Neural progenitor cell (in vitro differentiated cells): ENCODE measurements at regions not wholly inside any gene's neighbourhood (a gene's known extent, or its start where the extent isn't known, plus 50 kb on each side); places are given as distances from the start of the nearest gene placed in this dataset.
A peak's percentile ranks its signal among the peaks of the same experiment; 100 is the strongest.
"Not testable (repeated sequence)": the region's sequence is repeated elsewhere in the genome, so short reads cannot be mapped to it uniquely, and the experiment has no call there.

ENCODE experiments used
- DNase-seq: peaks from one replicate; pipeline ENCODE4 v3.0.0-alpha.2; 2016; ENCODE audit warnings: low spot score
- H2AFZ ChIP-seq: fragments of 200-600 bp; sonication (generic); replicated peaks from 2 replicates; pipeline ENCODE4 v1.6.1; 2016; ENCODE audit warnings: antibody characterized with exemption
- H3F3A ChIP-seq: fragments of 200-600 bp; sonication (generic); 2 replicates; pipeline ENCODE4 v1.6.1; 2016; ENCODE audit warnings: antibody characterized with exemption, low read depth
- H3K27ac ChIP-seq: fragments of 200-600 bp; sonication (generic); 2 replicates; pipeline ENCODE4 v1.5.1; 2016; ENCODE audit warnings: mild to moderate bottlenecking
- H3K27me3 ChIP-seq: fragments of 200-600 bp; sonication (generic); 2 replicates; pipeline ENCODE4 v1.6.1; 2016; ENCODE audit warnings: mild to moderate bottlenecking, moderate library complexity
- H3K36me3 ChIP-seq: fragments of 200-600 bp; sonication (generic); 2 replicates; pipeline ENCODE4 v1.5.1; 2016
- H3K4me1 ChIP-seq: fragments of 200-600 bp; sonication (generic); 2 replicates; pipeline ENCODE4 v1.6.1; 2016; ENCODE audit warnings: mixed run types
- H3K4me2 ChIP-seq: fragments of 200-600 bp; sonication (generic); 2 replicates; pipeline ENCODE4 v1.6.1; 2016
- H3K4me3 ChIP-seq: fragments of 200-600 bp; sonication (generic); 2 replicates; pipeline ENCODE4 v1.5.1; 2016
- H3K79me2 ChIP-seq: fragments of 200-600 bp; sonication (generic); 2 replicates; pipeline ENCODE4 v1.6.1; 2016; ENCODE audit warnings: low read depth
- H3K9ac ChIP-seq: fragments of 200-600 bp; sonication (generic); 2 replicates; pipeline ENCODE4 v1.6.1; 2016
- H3K9me3 ChIP-seq: fragments of 200-600 bp; sonication (generic); 2 replicates; pipeline ENCODE4 v1.5.1; 2016; ENCODE audit warnings: low read depth
- H4K20me1 ChIP-seq: fragments of 200-600 bp; sonication (generic); 2 replicates; pipeline ENCODE4 v1.6.1; 2016; ENCODE audit warnings: low read depth
- H3K27ac Mint-ChIP-seq: 3 replicates; pipeline ENCODE4 v1.8.0; 2021; ENCODE audit warnings: mixed read lengths
- H3K27me3 Mint-ChIP-seq: 2 replicates; pipeline ENCODE4 v1.8.0; 2022; ENCODE audit warnings: low read depth, mild to moderate bottlenecking, inconsistent platforms, moderate library complexity, mixed read lengths; ENCODE audit not compliant: insufficient read depth
- H3K36me3 Mint-ChIP-seq: 3 replicates; pipeline ENCODE4 v1.8.0; 2021; ENCODE audit warnings: mixed read lengths
- H3K4me1 Mint-ChIP-seq: 3 replicates; pipeline ENCODE4 v1.8.0; 2021; ENCODE audit warnings: mixed read lengths
- H3K4me3 Mint-ChIP-seq: 3 replicates; pipeline ENCODE4 v1.8.0; 2021; ENCODE audit warnings: mild to moderate bottlenecking, moderate library complexity, mixed read lengths
- H3K9me3 Mint-ChIP-seq: 3 replicates; pipeline ENCODE4 v1.8.0; 2020; ENCODE audit warnings: mixed read lengths
- EZH2 ChIP-seq: fragments of 200-600 bp; sonication (generic); IDR thresholded peaks from 2 replicates; pipeline ENCODE4 v1.6.1; 2017; ENCODE audit warnings: antibody characterized with exemption, mild to moderate bottlenecking, moderate library complexity
- EZH2phosphoT487 ChIP-seq: fragments of 200-600 bp; sonication (generic); IDR thresholded peaks from 2 replicates; pipeline ENCODE4 v1.6.1; 2017; ENCODE audit warnings: antibody characterized with exemption
- TF ChIP-seq, protein P1 (sequence below): fragments of 200-600 bp; sonication (generic); IDR thresholded peaks from 2 replicates; pipeline ENCODE4 v1.5.1; 2017; ENCODE audit warnings: antibody characterized with exemption, mild to moderate bottlenecking

DNA sequence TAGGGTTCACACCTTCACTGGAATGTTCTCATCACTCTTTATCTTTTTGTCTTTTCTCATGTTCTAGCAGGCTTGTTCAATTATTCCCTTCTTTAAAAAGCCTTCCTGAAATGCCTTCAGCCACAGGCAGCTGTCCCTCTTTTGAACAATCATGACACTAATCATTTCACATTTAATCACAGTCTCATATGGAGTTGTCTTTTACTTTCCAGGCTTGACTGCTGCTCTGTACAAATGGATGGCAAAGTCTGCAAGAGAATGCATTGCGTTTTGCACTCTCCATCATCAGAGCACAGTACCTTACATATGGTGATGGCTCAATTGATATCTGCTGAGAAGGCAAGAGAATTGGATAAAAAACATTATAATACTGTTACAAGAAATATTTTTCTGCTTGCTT is 529.8 kb downstream of the DIPK2A start:
- Histone ChIP-seq H3F3A (peaks cover 20% of the 10 kb centered on the region), H3K4me2 (peak overlapping the region; percentile 64), H3K27me3 (no peaks in the 10 kb centered on the region), H3K4me3 (no peak overlapping the region), H3K4me1 (peaks cover 30% of the 10 kb centered on the region), H3K79me2 (no peaks in the 10 kb centered on the region), H3K9ac (no peak overlapping the region), H4K20me1 (no peaks in the 10 kb centered on the region), H3K36me3 (no peaks in the 10 kb centered on the region), H3K27ac (peak overlapping the region; percentile 71), H2AFZ (peak overlapping the region; percentile 80), H3K9me3 (no peaks in the 10 kb centered on the region)
- peak overlapping the region; percentile 27 for H3K27ac Mint-ChIP-seq
- H3K9me3 Mint-ChIP-seq: no peaks in the 10 kb centered on the region
- DNase-seq: no peak
- no peak for TF ChIP-seq EZH2
- TF ChIP-seq EZH2phosphoT487: no peak
- TF ChIP-seq, protein P1, sequence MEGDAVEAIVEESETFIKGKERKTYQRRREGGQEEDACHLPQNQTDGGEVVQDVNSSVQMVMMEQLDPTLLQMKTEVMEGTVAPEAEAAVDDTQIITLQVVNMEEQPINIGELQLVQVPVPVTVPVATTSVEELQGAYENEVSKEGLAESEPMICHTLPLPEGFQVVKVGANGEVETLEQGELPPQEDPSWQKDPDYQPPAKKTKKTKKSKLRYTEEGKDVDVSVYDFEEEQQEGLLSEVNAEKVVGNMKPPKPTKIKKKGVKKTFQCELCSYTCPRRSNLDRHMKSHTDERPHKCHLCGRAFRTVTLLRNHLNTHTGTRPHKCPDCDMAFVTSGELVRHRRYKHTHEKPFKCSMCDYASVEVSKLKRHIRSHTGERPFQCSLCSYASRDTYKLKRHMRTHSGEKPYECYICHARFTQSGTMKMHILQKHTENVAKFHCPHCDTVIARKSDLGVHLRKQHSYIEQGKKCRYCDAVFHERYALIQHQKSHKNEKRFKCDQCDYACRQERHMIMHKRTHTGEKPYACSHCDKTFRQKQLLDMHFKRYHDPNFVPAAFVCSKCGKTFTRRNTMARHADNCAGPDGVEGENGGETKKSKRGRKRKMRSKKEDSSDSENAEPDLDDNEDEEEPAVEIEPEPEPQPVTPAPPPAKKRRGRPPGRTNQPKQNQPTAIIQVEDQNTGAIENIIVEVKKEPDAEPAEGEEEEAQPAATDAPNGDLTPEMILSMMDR: no peak
- H3K36me3 Mint-ChIP-seq: no peaks in the 10 kb centered on the region
- no peak overlapping the region for H3K4me3 Mint-ChIP-seq
- peaks cover 4% of the 10 kb centered on the region for H3K27me3 Mint-ChIP-seq
- peaks cover 29% of the 10 kb centered on the region for H3K4me1 Mint-ChIP-seq

DNA sequence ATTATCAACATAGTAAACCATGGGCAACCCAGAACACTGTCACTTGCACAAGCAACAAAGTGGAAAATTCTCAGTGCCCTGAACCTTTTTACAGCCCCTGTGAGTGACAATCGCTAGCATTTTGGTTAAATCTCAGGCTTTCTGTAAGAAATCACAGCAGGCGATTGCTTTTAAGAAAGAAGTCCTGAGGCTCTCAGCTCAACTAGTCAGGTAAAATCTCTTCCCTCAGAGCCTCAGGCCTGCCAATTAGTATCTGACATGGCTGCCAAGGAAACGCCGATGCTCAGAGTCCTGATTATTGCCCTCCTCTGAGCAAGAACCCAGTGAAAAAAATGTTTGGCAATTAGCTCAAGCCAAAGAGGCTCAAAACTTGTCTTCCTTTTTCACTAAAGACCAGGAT is 530.8 kb downstream of the DIPK2A start:
- peak overlapping the region; percentile 71 for H3K27ac ChIP-seq
- H3K27ac Mint-ChIP-seq: peak overlapping the region; percentile 54
- H3K36me3 Mint-ChIP-seq: no peaks in the 10 kb centered on the region
- H3K79me2 ChIP-seq: no peaks in the 10 kb centered on the region
- H3K4me1 ChIP-seq: peaks cover 30% of the 10 kb centered on the region
- peaks cover 29% of the 10 kb centered on the region for H3K4me1 Mint-ChIP-seq
- no peaks in the 10 kb centered on the region for H4K20me1 ChIP-seq
- peaks cover 4% of the 10 kb centered on the region for H3K27me3 Mint-ChIP-seq
- H3K9ac ChIP-seq: no peak overlapping the region
- H2AFZ ChIP-seq: no peak overlapping the region
- no peaks in the 10 kb centered on the region for H3K9me3 Mint-ChIP-seq
- H3K36me3 ChIP-seq: no peaks in the 10 kb centered on the region
- H3K9me3 ChIP-seq: no peaks in the 10 kb centered on the region
- no peaks in the 10 kb centered on the region for H3K27me3 ChIP-seq
- peak overlapping the region; percentile 64 for H3K4me2 ChIP-seq
- DNase-seq: peak; percentile 88
- H3K4me3 ChIP-seq: peak overlapping the region; percentile 5
- TF ChIP-seq EZH2phosphoT487 (no peak), EZH2 (no peak)
- TF ChIP-seq, protein P1: no peak
- H3K4me3 Mint-ChIP-seq: peak overlapping the region; percentile 33
- H3F3A ChIP-seq: peaks cover 20% of the 10 kb centered on the region

DNA sequence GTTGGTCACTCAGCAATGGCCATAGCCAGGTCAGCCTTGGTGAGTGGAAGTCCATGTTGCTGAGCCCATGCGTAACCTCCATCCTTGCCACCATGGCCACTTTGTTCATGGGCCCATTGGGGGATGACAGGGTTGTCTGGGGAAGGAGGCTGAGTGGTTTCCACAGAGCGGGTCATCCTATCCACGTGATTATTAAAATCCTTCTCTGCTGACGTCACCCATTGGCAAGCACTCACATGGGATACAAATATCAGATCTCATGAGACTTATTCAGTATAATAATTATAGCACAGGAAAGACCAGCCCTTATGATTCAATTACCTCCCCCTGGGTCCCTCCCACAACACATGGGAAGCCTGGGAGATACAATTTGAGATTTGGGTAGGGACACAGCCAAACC is 534.8 kb downstream of the DIPK2A start:
- not testable (repeated sequence) for H4K20me1 ChIP-seq, H3K36me3 ChIP-seq, H2AFZ ChIP-seq, H3K27me3 ChIP-seq, H3K4me2 ChIP-seq, H3K9ac ChIP-seq, H3K4me3 ChIP-seq, H3K27ac ChIP-seq, H3K4me3 Mint-ChIP-seq, DNase-seq, H3K27ac Mint-ChIP-seq, H3K27me3 Mint-ChIP-seq, H3K79me2 ChIP-seq, H3K9me3 Mint-ChIP-seq, H3K36me3 Mint-ChIP-seq, H3K9me3 ChIP-seq
- peaks cover 22% of the 10 kb centered on the region for H3K4me1 ChIP-seq
- H3F3A ChIP-seq: peaks cover 19% of the 10 kb centered on the region
- peaks cover 21% of the 10 kb centered on the region for H3K4me1 Mint-ChIP-seq

DNA sequence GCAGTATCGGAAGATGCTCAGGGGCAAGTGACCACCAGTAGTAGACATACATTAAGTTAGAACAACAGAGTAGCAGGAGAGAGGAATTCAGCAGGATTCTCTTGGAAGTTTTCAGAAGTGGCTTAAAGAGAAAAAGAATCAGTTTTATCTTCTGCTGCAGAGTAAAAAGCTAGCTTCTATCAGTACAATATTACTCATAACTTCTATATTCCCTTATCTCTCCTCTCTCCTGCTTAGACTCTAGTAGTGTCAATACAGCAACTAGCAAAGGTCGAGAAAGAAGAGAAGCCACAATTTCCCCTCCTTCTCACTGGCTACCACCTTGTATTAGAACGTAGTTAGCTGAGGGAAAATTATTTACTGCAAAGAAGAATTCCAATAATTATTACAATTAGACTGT is 539.7 kb downstream of the DIPK2A start:
- H3K36me3 Mint-ChIP-seq: no peaks in the 10 kb centered on the region
- no peak overlapping the region for H3K4me3 ChIP-seq
- no peaks in the 10 kb centered on the region for H3K79me2 ChIP-seq
- no peaks in the 10 kb centered on the region for H3K9me3 Mint-ChIP-seq
- H3K36me3 ChIP-seq: no peaks in the 10 kb centered on the region
- no peak overlapping the region for H3K27ac ChIP-seq
- no peaks in the 10 kb centered on the region for H3K27me3 Mint-ChIP-seq
- TF ChIP-seq EZH2: no peak
- TF ChIP-seq, protein P1: no peak
- no peak for TF ChIP-seq EZH2phosphoT487
- no peak for DNase-seq
- no peak overlapping the region for H3K27ac Mint-ChIP-seq
- peaks cover 4% of the 10 kb centered on the region for H3K4me1 Mint-ChIP-seq
- no peaks in the 10 kb centered on the region for H3K27me3 ChIP-seq
- no peaks in the 10 kb centered on the region for H3F3A ChIP-seq
- H3K9me3 ChIP-seq: no peaks in the 10 kb centered on the region
- no peak overlapping the region for H3K4me3 Mint-ChIP-seq
- H3K9ac ChIP-seq: no peak overlapping the region
- no peak overlapping the region for H3K4me2 ChIP-seq
- no peaks in the 10 kb centered on the region for H4K20me1 ChIP-seq
- no peak overlapping the region for H2AFZ ChIP-seq
- H3K4me1 ChIP-seq: no peaks in the 10 kb centered on the region
